ENCODE measurements at regions not wholly inside any gene's neighbourhood (a gene's known extent, or its start where the extent isn't known, plus 50 kb on each side); places are given as distances from the start of the nearest gene placed in this dataset.

GRCh38 chr2:19073522-19073921 is 284.9 kb downstream of the OSR1 start:
- no peaks in the 10 kb centered on the region for H3K9me2 ChIP-seq (ENCODE audit: insufficient read depth)
- H3K9me3 ChIP-seq (ENCODE audit: low read depth): no peaks in the 10 kb centered on the region
- TF ChIP-seq EZH2phosphoT487 (IDR thresholded peaks at IDR 0.05; ENCODE audit: insufficient read depth, low read depth) (no peak), EZH2 (IDR thresholded peaks at IDR 0.05; ENCODE audit: insufficient read depth, poor library complexity, severe bottlenecking) (no peak)
- H3K27me3 ChIP-seq (replicated peaks; ENCODE audit: insufficient read depth): no peaks in the 10 kb centered on the region
- no peaks in the 10 kb centered on the region for H3K36me3 ChIP-seq (ENCODE audit: low read depth)
- H3K9ac ChIP-seq: no peak overlapping the region
- no peaks in the 10 kb centered on the region for H3K79me2 ChIP-seq (ENCODE audit: insufficient read depth)
- DNase-seq: peak; percentile 45
- in situ Hi-C loops (cut with MboI): no loop called here
- H4K20me1 ChIP-seq (ENCODE audit: insufficient read depth): no peaks in the 10 kb centered on the region
- no peak overlapping the region for H3K27ac ChIP-seq
- WGBS, 2 experiments (ENCODE audit: low coverage in 1 of 2, low lambda C conversion rate in 2 of 2, missing lambda C conversion rate in 2 of 2): 86 to 90% methylated on average over 4 of the region's 4 CpGs
- no peak overlapping the region for H3K4me2 ChIP-seq (ENCODE audit: unreplicated experiment)
- H3K4me1 ChIP-seq (ENCODE audit: insufficient read depth): no peaks in the 10 kb centered on the region
- H2AFZ ChIP-seq: no peak overlapping the region
- H3F3A ChIP-seq (ENCODE audit: insufficient read depth): no peaks in the 10 kb centered on the region
- no peak overlapping the region for H3K4me3 ChIP-seq

GRCh38 chr2:19072161-19072560 is 286.3 kb downstream of the OSR1 start:
- Histone ChIP-seq H3K9me2 (ENCODE audit: insufficient read depth) (no peaks in the 10 kb centered on the region), H3K36me3 (ENCODE audit: low read depth) (no peaks in the 10 kb centered on the region), H3K27ac (no peak overlapping the region), H4K20me1 (ENCODE audit: insufficient read depth) (no peaks in the 10 kb centered on the region), H3K79me2 (ENCODE audit: insufficient read depth) (no peaks in the 10 kb centered on the region), H2AFZ (no peak overlapping the region), H3K27me3 (replicated peaks; ENCODE audit: insufficient read depth) (no peaks in the 10 kb centered on the region), H3K9ac (no peak overlapping the region), H3K4me3 (no peak overlapping the region), H3F3A (ENCODE audit: insufficient read depth) (no peaks in the 10 kb centered on the region), H3K4me2 (ENCODE audit: unreplicated experiment) (no peak overlapping the region), H3K9me3 (ENCODE audit: low read depth) (no peaks in the 10 kb centered on the region), H3K4me1 (ENCODE audit: insufficient read depth) (no peaks in the 10 kb centered on the region)
- WGBS, 2 experiments (ENCODE audit: low coverage in 1 of 2, low lambda C conversion rate in 2 of 2, missing lambda C conversion rate in 2 of 2): 100% methylated on average over 2 of the region's 2 CpGs
- no peak for DNase-seq
- in situ Hi-C loops (cut with MboI): no loop called here
- TF ChIP-seq EZH2phosphoT487 (IDR thresholded peaks at IDR 0.05; ENCODE audit: insufficient read depth, low read depth) (no peak), EZH2 (IDR thresholded peaks at IDR 0.05; ENCODE audit: insufficient read depth, poor library complexity, severe bottlenecking) (no peak)

- no peak for DNase-seq
- no peaks in the 10 kb centered on the region for H3F3A ChIP-seq (ENCODE audit: insufficient read depth)
Measured at GRCh38 chr2:19070886-19071285, 287.5 kb downstream of the OSR1 start.

GRCh38 chr2:19068206-19068605 is 290.2 kb downstream of the OSR1 start:
- no peak overlapping the region for H3K9ac ChIP-seq
- TF ChIP-seq EZH2 (IDR thresholded peaks at IDR 0.05; ENCODE audit: insufficient read depth, poor library complexity, severe bottlenecking) (no peak), EZH2phosphoT487 (IDR thresholded peaks at IDR 0.05; ENCODE audit: insufficient read depth, low read depth) (no peak)
- H3K9me3 ChIP-seq (ENCODE audit: low read depth): no peaks in the 10 kb centered on the region
- no peaks in the 10 kb centered on the region for H4K20me1 ChIP-seq (ENCODE audit: insufficient read depth)
- no peaks in the 10 kb centered on the region for H3K36me3 ChIP-seq (ENCODE audit: low read depth)
- H3K9me2 ChIP-seq (ENCODE audit: insufficient read depth): no peaks in the 10 kb centered on the region
- H3K4me1 ChIP-seq (ENCODE audit: insufficient read depth): no peaks in the 10 kb centered on the region
- WGBS, 2 experiments (ENCODE audit: low coverage in 1 of 2, low lambda C conversion rate in 2 of 2, missing lambda C conversion rate in 2 of 2): 98 to 100% methylated on average over 2 of the region's 2 CpGs
- H3K4me3 ChIP-seq: no peak overlapping the region
- in situ Hi-C loops (cut with MboI): no loop called here
- H3K27ac ChIP-seq: no peak overlapping the region
- H2AFZ ChIP-seq: no peak overlapping the region
- H3K79me2 ChIP-seq (ENCODE audit: insufficient read depth): no peaks in the 10 kb centered on the region
- no peaks in the 10 kb centered on the region for H3K27me3 ChIP-seq (replicated peaks; ENCODE audit: insufficient read depth)
- H3F3A ChIP-seq (ENCODE audit: insufficient read depth): no peaks in the 10 kb centered on the region
- H3K4me2 ChIP-seq (ENCODE audit: unreplicated experiment): no peak overlapping the region
- DNase-seq: no peak

More at GRCh38 chr2:19070886-19071285, 287.5 kb downstream of the OSR1 start:
- Histone ChIP-seq H3K4me2 (ENCODE audit: unreplicated experiment) (no peak overlapping the region), H3K4me1 (ENCODE audit: insufficient read depth) (no peaks in the 10 kb centered on the region), H3K9ac (no peak overlapping the region), H3K27me3 (replicated peaks; ENCODE audit: insufficient read depth) (no peaks in the 10 kb centered on the region), H3K36me3 (ENCODE audit: low read depth) (no peaks in the 10 kb centered on the region), H3K79me2 (ENCODE audit: insufficient read depth) (no peaks in the 10 kb centered on the region), H3K4me3 (no peak overlapping the region), H3K9me2 (ENCODE audit: insufficient read depth) (no peaks in the 10 kb centered on the region), H4K20me1 (ENCODE audit: insufficient read depth) (no peaks in the 10 kb centered on the region), H3K9me3 (ENCODE audit: low read depth) (no peaks in the 10 kb centered on the region), H3K27ac (no peak overlapping the region), H2AFZ (no peak overlapping the region)
- in situ Hi-C loops (cut with MboI): no loop called here
- 30 to 40% methylated on average over 4 of the region's 4 CpGs for WGBS, 2 experiments (ENCODE audit: low coverage in 1 of 2, low lambda C conversion rate in 2 of 2, missing lambda C conversion rate in 2 of 2)
- TF ChIP-seq EZH2 (IDR thresholded peaks at IDR 0.05; ENCODE audit: insufficient read depth, poor library complexity, severe bottlenecking): no peak
- no peak for TF ChIP-seq EZH2phosphoT487 (IDR thresholded peaks at IDR 0.05; ENCODE audit: insufficient read depth, low read depth)

GRCh38 chr2:19062370-19062769 is 296.1 kb downstream of the OSR1 start:
- Histone ChIP-seq H3K36me3 (ENCODE audit: low read depth) (no peaks in the 10 kb centered on the region), H3K9me3 (ENCODE audit: low read depth) (no peaks in the 10 kb centered on the region), H3K4me1 (ENCODE audit: insufficient read depth) (no peaks in the 10 kb centered on the region), H3K79me2 (ENCODE audit: insufficient read depth) (no peaks in the 10 kb centered on the region), H3K4me3 (no peak overlapping the region), H3K9me2 (ENCODE audit: insufficient read depth) (no peaks in the 10 kb centered on the region), H3F3A (ENCODE audit: insufficient read depth) (no peaks in the 10 kb centered on the region), H4K20me1 (ENCODE audit: insufficient read depth) (no peaks in the 10 kb centered on the region), H2AFZ (no peak overlapping the region), H3K27me3 (replicated peaks; ENCODE audit: insufficient read depth) (no peaks in the 10 kb centered on the region), H3K27ac (no peak overlapping the region), H3K4me2 (ENCODE audit: unreplicated experiment) (no peak overlapping the region), H3K9ac (no peak overlapping the region)
- no peak for TF ChIP-seq EZH2phosphoT487 (IDR thresholded peaks at IDR 0.05; ENCODE audit: insufficient read depth, low read depth)
- no peak for TF ChIP-seq EZH2 (IDR thresholded peaks at IDR 0.05; ENCODE audit: insufficient read depth, poor library complexity, severe bottlenecking)
- WGBS, 2 experiments (ENCODE audit: low coverage in 1 of 2, low lambda C conversion rate in 2 of 2, missing lambda C conversion rate in 2 of 2): 87 to 96% methylated on average over 1 of the region's 1 CpG
- DNase-seq: no peak
- in situ Hi-C loops (cut with MboI): no loop called here
